Activated naive CD4-positive, alpha-beta T cell treated with anti-CD3 and anti-CD28 coated beads, Interleukin-2, amount 50 U/mL, for 24 hours (primary cell): ENCODE measurements at regions not wholly inside any gene's neighbourhood (a gene's known extent, or its start where the extent isn't known, plus 50 kb on each side); places are given as distances from the start of the nearest gene placed in this dataset.

Experiments
- H3K27ac Mint-ChIP-seq: one replicate; pipeline ENCODE4 v1.8.0; 2021; ENCODE audit warnings: mild to moderate bottlenecking, mixed read lengths
- H3K27me3 Mint-ChIP-seq: one replicate; pipeline ENCODE4 v1.8.0; 2021; ENCODE audit warnings: mixed read lengths
- H3K36me3 Mint-ChIP-seq: one replicate; pipeline ENCODE4 v1.8.0; 2021; ENCODE audit warnings: mixed read lengths
- H3K4me1 Mint-ChIP-seq: one replicate; pipeline ENCODE4 v1.8.0; 2021; ENCODE audit warnings: mixed read lengths
- H3K4me3 Mint-ChIP-seq: one replicate; pipeline ENCODE4 v1.8.0; 2021; ENCODE audit warnings: mild to moderate bottlenecking, mixed read lengths
- H3K9me3 Mint-ChIP-seq: one replicate; pipeline ENCODE4 v1.8.0; 2021; ENCODE audit warnings: mixed read lengths

DNA sequence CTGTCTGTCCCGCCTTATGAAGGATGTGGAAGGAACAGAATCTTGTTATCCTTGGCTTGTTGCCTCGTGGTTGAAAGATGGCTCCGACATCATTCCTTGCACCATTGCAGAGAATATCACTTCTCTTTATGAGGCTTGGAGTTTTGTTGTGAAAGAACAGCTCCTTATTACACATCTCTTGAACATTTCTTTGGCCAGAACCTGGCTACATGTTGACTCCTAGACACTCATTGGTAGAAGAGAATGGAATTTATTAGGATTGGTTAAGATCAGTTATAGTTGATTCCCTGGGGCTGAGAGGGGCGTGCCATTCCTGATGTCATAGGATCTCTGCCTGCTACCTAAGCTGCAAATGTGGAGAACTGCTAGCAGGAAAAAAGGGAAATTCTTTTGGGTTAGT, 180.5 kb upstream of the CTBP2 start:
- H3K4me3 Mint-ChIP-seq = no peak overlapping the region
- H3K36me3 Mint-ChIP-seq = no peaks in the 10 kb centered on the region
- no peak overlapping the region for H3K27ac Mint-ChIP-seq
- H3K4me1 Mint-ChIP-seq = no peaks in the 10 kb centered on the region
- H3K9me3 Mint-ChIP-seq = no peaks in the 10 kb centered on the region
- H3K27me3 Mint-ChIP-seq = peaks cover 4% of the 10 kb centered on the region

- Mint-ChIP-seq H3K36me3 (no peaks in the 10 kb centered on the region), H3K4me1 (no peaks in the 10 kb centered on the region), H3K4me3 (no peak overlapping the region), H3K27me3 (no peaks in the 10 kb centered on the region), H3K27ac (no peak overlapping the region), H3K9me3 (no peaks in the 10 kb centered on the region)
Measured at GRCh38 chr10:125337510-125337909, 177.1 kb upstream of the CTBP2 start.

DNA sequence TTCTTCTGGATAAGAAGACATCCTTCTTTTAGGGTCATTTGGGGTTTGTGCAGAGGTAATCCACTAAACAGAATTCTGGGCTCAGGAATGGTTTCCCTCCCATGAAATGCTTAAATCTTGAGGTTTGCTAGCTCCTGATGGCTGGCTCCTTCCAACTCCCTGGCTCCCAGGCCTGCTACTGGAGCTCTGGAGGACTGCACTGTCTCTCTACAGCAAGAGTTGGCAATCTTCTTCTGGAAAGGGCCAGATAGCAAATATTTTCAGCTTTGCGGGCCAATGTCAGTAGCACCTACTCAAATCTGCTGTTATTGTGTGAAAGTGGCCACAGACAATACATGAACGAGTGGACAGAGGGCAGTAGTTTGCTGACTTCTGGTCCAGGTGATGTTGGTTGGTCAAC, 174.2 kb upstream of the CTBP2 start:
- Mint-ChIP-seq H3K27ac (no peak overlapping the region), H3K9me3 (no peaks in the 10 kb centered on the region), H3K36me3 (no peaks in the 10 kb centered on the region), H3K4me3 (no peak overlapping the region), H3K27me3 (no peaks in the 10 kb centered on the region), H3K4me1 (no peaks in the 10 kb centered on the region)

DNA sequence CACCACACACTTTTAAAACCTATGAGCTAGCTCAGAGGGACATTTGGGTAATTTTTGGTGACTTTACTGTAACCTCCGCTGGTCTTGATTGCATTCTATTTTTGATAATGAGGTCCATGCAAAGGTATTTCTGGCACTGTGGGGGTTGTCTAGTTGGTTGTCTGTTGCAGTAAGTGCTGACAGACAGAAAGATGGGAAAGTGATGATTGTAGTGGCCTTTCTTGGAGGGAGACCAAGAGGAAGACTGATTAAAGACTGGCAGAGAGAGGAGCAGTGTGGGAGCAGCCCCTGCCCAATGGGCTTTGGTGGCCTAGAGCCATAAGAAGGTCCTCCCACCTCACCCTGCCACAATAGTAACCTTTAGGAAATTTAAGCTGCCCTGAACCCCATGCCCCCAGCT, 173.4 kb upstream of the CTBP2 start:
- no peak overlapping the region for H3K27ac Mint-ChIP-seq
- no peaks in the 10 kb centered on the region for H3K36me3 Mint-ChIP-seq
- H3K4me3 Mint-ChIP-seq = no peak overlapping the region
- no peaks in the 10 kb centered on the region for H3K27me3 Mint-ChIP-seq
- no peaks in the 10 kb centered on the region for H3K9me3 Mint-ChIP-seq
- H3K4me1 Mint-ChIP-seq = no peaks in the 10 kb centered on the region

GRCh38 chr10:125333209-125333591, 172.8 kb upstream of the CTBP2 start:
- Mint-ChIP-seq H3K9me3 (no peaks in the 10 kb centered on the region), H3K4me3 (no peak overlapping the region), H3K27me3 (no peaks in the 10 kb centered on the region), H3K27ac (no peak overlapping the region), H3K4me1 (no peaks in the 10 kb centered on the region), H3K36me3 (no peaks in the 10 kb centered on the region)

DNA sequence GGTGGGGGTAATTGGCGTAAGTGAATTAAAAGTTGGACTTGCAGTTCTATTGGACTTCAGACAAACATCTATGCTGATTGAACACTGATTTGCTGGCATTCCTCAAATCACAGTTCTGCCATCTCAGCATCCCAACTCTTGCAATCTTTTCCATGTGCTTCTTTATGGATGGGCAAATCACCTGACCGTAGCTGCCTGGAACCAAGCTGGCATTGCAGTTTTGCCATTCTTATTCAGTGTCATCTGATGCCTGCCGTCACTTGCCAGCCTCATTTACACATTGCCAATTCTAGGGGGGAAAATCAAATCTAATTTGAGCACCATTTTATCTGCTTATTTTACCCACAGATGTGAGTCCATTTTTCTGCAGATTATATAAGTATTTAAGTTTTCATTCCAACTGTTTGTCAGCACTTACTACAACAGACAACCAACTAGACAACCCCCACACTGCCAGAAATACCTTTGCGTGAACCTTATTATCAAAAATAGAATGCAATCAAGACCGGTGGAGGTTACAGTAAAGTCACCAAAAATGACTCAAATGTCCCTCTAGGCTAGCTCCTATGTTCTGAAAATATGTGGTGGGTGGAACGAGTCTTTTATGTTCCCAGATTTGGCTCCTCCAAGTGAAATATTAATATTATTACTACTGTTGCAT, 172.3 kb upstream of the CTBP2 start:
- Mint-ChIP-seq H3K4me3 (no peak overlapping the region), H3K9me3 (no peaks in the 10 kb centered on the region), H3K27ac (no peak overlapping the region), H3K27me3 (no peaks in the 10 kb centered on the region), H3K36me3 (no peaks in the 10 kb centered on the region), H3K4me1 (no peaks in the 10 kb centered on the region)

DNA sequence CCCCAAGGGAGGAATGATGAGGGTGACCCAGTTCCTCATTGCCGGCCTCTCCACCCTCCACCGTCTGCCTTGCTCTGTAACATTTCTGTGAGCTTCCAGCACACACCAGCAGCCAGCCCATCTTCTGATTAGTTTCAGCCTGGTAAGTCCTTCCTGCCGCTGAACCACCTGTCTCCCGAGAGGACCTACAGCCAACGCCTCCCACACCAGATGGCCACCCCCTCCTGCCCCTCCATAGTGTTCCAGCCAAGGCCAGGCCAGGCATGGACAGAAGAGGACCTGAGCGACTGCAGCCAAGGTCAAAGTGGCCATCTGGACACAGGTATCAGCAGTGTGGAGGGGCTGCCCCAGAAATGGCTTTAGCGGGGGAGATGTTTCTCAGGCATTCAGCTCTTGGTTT, 170.7 kb upstream of the CTBP2 start:
- Mint-ChIP-seq H3K4me1 (no peaks in the 10 kb centered on the region), H3K9me3 (peaks cover 4% of the 10 kb centered on the region), H3K4me3 (no peak overlapping the region), H3K27ac (no peak overlapping the region), H3K27me3 (no peaks in the 10 kb centered on the region), H3K36me3 (no peaks in the 10 kb centered on the region)

- H3K9me3 Mint-ChIP-seq = peaks cover 5% of the 10 kb centered on the region
- H3K4me3 Mint-ChIP-seq = no peak overlapping the region
- no peaks in the 10 kb centered on the region for H3K36me3 Mint-ChIP-seq
- peaks cover 4% of the 10 kb centered on the region for H3K27me3 Mint-ChIP-seq
- no peaks in the 10 kb centered on the region for H3K4me1 Mint-ChIP-seq
- H3K27ac Mint-ChIP-seq = no peak overlapping the region
Measured at GRCh38 chr10:125329056-125329455, 168.7 kb upstream of the CTBP2 start.

GRCh38 chr10:125325326-125325725, 165.0 kb upstream of the CTBP2 start:
- peaks cover 9% of the 10 kb centered on the region for H3K9me3 Mint-ChIP-seq
- no peak overlapping the region for H3K4me3 Mint-ChIP-seq

GRCh38 chr10:125316436-125316835, 156.1 kb upstream of the CTBP2 start:
- Mint-ChIP-seq H3K9me3 (no peaks in the 10 kb centered on the region), H3K27me3 (no peaks in the 10 kb centered on the region), H3K4me1 (no peaks in the 10 kb centered on the region), H3K27ac (no peak overlapping the region), H3K36me3 (no peaks in the 10 kb centered on the region), H3K4me3 (no peak overlapping the region)

More at GRCh38 chr10:125325326-125325725, 165.0 kb upstream of the CTBP2 start:
- no peaks in the 10 kb centered on the region for H3K4me1 Mint-ChIP-seq
- H3K27me3 Mint-ChIP-seq = peaks cover 4% of the 10 kb centered on the region
- no peak overlapping the region for H3K27ac Mint-ChIP-seq
- H3K36me3 Mint-ChIP-seq = no peaks in the 10 kb centered on the region

GRCh38 chr10:125300937-125301336, 140.6 kb upstream of the CTBP2 start:
- Mint-ChIP-seq H3K36me3 (no peaks in the 10 kb centered on the region), H3K4me1 (no peaks in the 10 kb centered on the region), H3K9me3 (peaks cover 4% of the 10 kb centered on the region), H3K27ac (no peak overlapping the region), H3K4me3 (no peak overlapping the region), H3K27me3 (peaks cover 2% of the 10 kb centered on the region)

DNA sequence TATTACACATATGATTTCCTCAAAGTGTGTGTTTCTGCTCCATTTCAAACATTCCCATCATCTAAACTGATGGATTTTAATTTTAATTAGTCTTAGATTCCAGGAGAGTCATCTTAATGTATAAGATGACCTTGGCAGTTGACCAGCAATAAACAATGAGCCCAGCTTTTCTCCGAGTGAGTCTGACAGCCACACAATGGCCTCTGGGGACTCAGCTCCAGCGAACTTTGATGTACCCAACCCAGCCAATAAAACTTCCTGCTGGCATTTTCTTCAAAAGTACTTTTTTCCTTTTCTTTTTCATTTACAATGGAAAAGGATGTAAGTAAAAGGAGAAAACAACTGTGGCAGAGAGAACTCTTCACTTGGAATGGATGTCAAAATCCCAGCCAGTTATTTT, 139.1 kb upstream of the CTBP2 start:
- H3K27ac Mint-ChIP-seq = no peak overlapping the region
- H3K4me1 Mint-ChIP-seq = no peaks in the 10 kb centered on the region
- peaks cover 4% of the 10 kb centered on the region for H3K9me3 Mint-ChIP-seq
- no peaks in the 10 kb centered on the region for H3K27me3 Mint-ChIP-seq
- no peak overlapping the region for H3K4me3 Mint-ChIP-seq
- H3K36me3 Mint-ChIP-seq = no peaks in the 10 kb centered on the region

GRCh38 chr10:125296598-125296997, 136.2 kb upstream of the CTBP2 start:
- no peak overlapping the region for H3K27ac Mint-ChIP-seq
- H3K36me3 Mint-ChIP-seq = no peaks in the 10 kb centered on the region
- peaks cover 2% of the 10 kb centered on the region for H3K27me3 Mint-ChIP-seq
- no peaks in the 10 kb centered on the region for H3K4me1 Mint-ChIP-seq
- peaks cover 4% of the 10 kb centered on the region for H3K9me3 Mint-ChIP-seq
- no peak overlapping the region for H3K4me3 Mint-ChIP-seq

DNA sequence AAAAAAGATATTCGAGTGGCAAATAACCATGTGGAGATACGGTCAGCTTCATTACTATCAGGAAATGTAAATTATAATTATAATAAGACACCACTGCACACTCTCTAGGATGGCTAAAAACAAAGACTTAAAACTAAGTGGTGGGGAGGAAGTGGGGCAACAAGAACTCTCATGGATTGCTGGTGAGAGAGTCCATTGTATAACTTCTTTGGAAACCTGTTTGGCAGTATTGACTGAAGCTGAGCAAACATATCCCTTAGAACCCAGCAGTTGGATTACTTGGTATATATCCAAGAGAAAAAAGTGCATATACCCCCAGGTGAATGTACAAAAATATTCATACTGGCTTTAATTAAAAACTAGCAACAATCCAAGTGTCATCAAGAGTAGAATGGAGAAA, 133.7 kb upstream of the CTBP2 start:
- peaks cover 2% of the 10 kb centered on the region for H3K27me3 Mint-ChIP-seq
- H3K9me3 Mint-ChIP-seq = peaks cover 4% of the 10 kb centered on the region
- H3K4me3 Mint-ChIP-seq = no peak overlapping the region
- H3K36me3 Mint-ChIP-seq = no peaks in the 10 kb centered on the region
- no peaks in the 10 kb centered on the region for H3K4me1 Mint-ChIP-seq
- no peak overlapping the region for H3K27ac Mint-ChIP-seq

- Mint-ChIP-seq H3K27ac (no peak overlapping the region), H3K9me3 (peaks cover 4% of the 10 kb centered on the region), H3K4me3 (no peak overlapping the region), H3K4me1 (no peaks in the 10 kb centered on the region), H3K36me3 (no peaks in the 10 kb centered on the region), H3K27me3 (peaks cover 4% of the 10 kb centered on the region)
Measured at GRCh38 chr10:125291836-125292235, 131.5 kb upstream of the CTBP2 start.

DNA sequence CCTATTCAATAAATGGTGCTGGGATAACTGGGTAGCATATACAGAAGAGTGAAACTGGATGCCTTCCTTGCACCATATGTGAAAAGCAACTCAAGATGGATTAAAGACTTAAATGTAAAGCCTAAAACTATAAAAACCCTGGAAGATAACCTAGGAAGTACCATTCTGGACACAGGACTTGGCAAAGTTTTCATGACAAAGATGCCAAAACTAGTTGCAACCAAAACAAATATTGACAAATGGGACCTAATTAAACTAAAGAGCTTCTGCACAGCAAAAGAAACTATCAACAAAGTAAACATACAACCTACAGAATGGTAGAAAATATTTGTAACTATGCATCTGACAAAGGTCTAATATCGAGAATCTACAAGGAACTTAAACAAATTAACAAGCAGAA, 129.1 kb upstream of the CTBP2 start:
- Mint-ChIP-seq H3K27ac (no peak overlapping the region), H3K36me3 (no peaks in the 10 kb centered on the region), H3K9me3 (no peaks in the 10 kb centered on the region), H3K27me3 (peaks cover 6% of the 10 kb centered on the region), H3K4me1 (no peaks in the 10 kb centered on the region), H3K4me3 (no peak overlapping the region)

DNA sequence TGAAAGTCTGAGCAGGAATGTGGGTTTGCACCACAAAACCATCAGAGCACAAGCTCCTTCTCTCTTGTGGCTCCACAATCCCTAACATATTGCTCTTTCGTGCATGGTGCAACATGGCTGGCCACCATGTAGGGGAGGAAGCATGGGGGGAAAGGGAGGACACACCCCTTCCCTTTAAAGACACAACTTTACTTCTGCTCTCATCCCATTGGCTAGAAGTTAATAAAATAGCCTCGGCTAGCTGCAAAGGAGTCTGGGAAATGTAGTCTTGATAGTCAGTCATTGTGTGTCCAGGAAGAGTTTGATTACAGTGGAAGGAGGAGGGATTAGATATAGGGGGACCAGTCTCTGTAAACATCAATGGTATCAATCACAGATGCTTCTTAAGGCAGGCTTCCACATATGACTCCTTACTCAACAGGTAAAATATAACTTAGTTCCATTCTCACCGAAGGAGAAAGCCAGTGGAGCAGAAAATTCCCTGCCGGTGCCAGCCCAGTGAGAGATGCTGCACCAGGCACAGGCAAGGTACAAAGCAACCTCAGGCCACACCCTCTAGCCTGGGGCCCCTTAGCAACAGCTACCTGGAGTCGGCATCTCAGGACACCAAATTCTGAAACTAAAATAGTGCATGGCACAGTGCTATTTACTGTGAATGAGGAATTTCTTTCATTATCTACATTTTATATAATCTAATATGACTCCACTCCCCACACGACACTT, 124.7 kb upstream of the CTBP2 start:
- H3K4me1 Mint-ChIP-seq = no peaks in the 10 kb centered on the region
- peaks cover 13% of the 10 kb centered on the region for H3K27me3 Mint-ChIP-seq
- H3K36me3 Mint-ChIP-seq = no peaks in the 10 kb centered on the region
- H3K27ac Mint-ChIP-seq = no peak overlapping the region
- H3K4me3 Mint-ChIP-seq = no peak overlapping the region
- peaks cover 6% of the 10 kb centered on the region for H3K9me3 Mint-ChIP-seq
